Calu3 (cell line): ENCODE measurements at regions not wholly inside any gene's neighbourhood (a gene's known extent, or its start where the extent isn't known, plus 50 kb on each side); places are given as distances from the start of the nearest gene placed in this dataset.

Experiments used
- BruUV-seq: library from RNA; stranded (reverse); fragments of 400-500 nt; replicated peaks from 2 replicates; lab custom pipeline; 2021; lab: Mats Ljungman, UMichigan
- CTCF ChIA-PET: fragments of 300-600 bp; sonication (Branson Sonifier 250); formaldehyde crosslinking; loops from one replicate; lab custom pipeline; 2022; ENCODE audit warnings: antibody characterized with exemption; lab: Charles Lee
- DNase-seq: peaks from one replicate; pipeline ENCODE4 v3.0.0; 2022
- H3K27ac Mint-ChIP-seq: one replicate; pipeline ENCODE4 v1.8.0; 2022; ENCODE audit warnings: mixed read lengths; ENCODE audit not compliant: unreplicated experiment
- H3K27me3 Mint-ChIP-seq: one replicate; pipeline ENCODE4 v1.8.0; 2022; ENCODE audit warnings: mixed read lengths; ENCODE audit not compliant: unreplicated experiment
- H3K36me3 Mint-ChIP-seq: one replicate; pipeline ENCODE4 v1.8.0; 2022; ENCODE audit warnings: mild to moderate bottlenecking, moderate library complexity, mixed read lengths; ENCODE audit not compliant: insufficient read depth, unreplicated experiment
- H3K4me1 Mint-ChIP-seq: one replicate; pipeline ENCODE4 v1.8.0; 2022; ENCODE audit warnings: mild to moderate bottlenecking, low read depth, mixed read lengths; ENCODE audit not compliant: unreplicated experiment
- H3K4me3 Mint-ChIP-seq: one replicate; pipeline ENCODE4 v1.8.0; 2022; ENCODE audit warnings: mild to moderate bottlenecking, low read depth, moderate library complexity, mixed read lengths; ENCODE audit not compliant: unreplicated experiment
- H3K9me3 Mint-ChIP-seq: one replicate; pipeline ENCODE4 v1.8.0; 2022; ENCODE audit warnings: low read depth, mixed read lengths; ENCODE audit not compliant: unreplicated experiment
- CTCF ChIP-seq: fragments of 200-600 bp; IDR thresholded peaks from one replicate; pipeline ENCODE4 v1.8.0; 2022; ENCODE audit warnings: antibody characterized with exemption; ENCODE audit not compliant: unreplicated experiment
- intact Hi-C: fragments of 100-400 bp; cut with micrococcal nuclease; formaldehyde crosslinking; loops from one replicate; pipeline ENCODE4 v1.10.0; 2022; ENCODE audit not compliant: unreplicated experiment

- BruUV-seq: no TSS peak
- DNase-seq: peak; percentile 83
- H3K27me3 Mint-ChIP-seq: no peaks in the 10 kb centered on the region
- TF ChIP-seq CTCF: no peak
- no peak overlapping the region for H3K4me3 Mint-ChIP-seq
- no peaks in the 10 kb centered on the region for H3K9me3 Mint-ChIP-seq
- CTCF ChIA-PET: interaction anchor here (0.7 to 2.0 kb wide), 2 partner anchors 57 to 131 kb away, joined by 6 to 7 read pairs; no protein-coding TSS in a partner anchor
- peak overlapping the region; percentile 88 for H3K27ac Mint-ChIP-seq
- intact Hi-C loops: loop anchor here (1.0 kb wide), 2 partner anchors 23 to 57 kb away; no protein-coding TSS in a partner anchor
- H3K4me1 Mint-ChIP-seq: peaks cover 56% of the 10 kb centered on the region
- H3K36me3 Mint-ChIP-seq: peaks cover 27% of the 10 kb centered on the region
These were observed 53.8 kb upstream of the CLINT1 start for GRCh38 chr5:157912621-157913325.

- TF ChIP-seq CTCF: no peak
- Mint-ChIP-seq H3K27ac (peak overlapping the region; percentile 64), H3K36me3 (peaks cover 27% of the 10 kb centered on the region), H3K27me3 (no peaks in the 10 kb centered on the region), H3K4me3 (peak overlapping the region; percentile 15), H3K9me3 (no peaks in the 10 kb centered on the region), H3K4me1 (peaks cover 49% of the 10 kb centered on the region)
- BruUV-seq: no TSS peak
- CTCF ChIA-PET: no interaction called here
- intact Hi-C loops: no loop called here
- no peak for DNase-seq
These were observed 52.6 kb upstream of the CLINT1 start for GRCh38 chr5:157911568-157911967.
